Astrocyte (in vitro differentiated cells and primary cell): ENCODE measurements at regions not wholly inside any gene's neighbourhood (a gene's known extent, or its start where the extent isn't known, plus 50 kb on each side); places are given as distances from the start of the nearest gene placed in this dataset.

Source experiments
- CTCF ChIP-seq: IDR thresholded peaks from 2 replicates; pipeline ENCODE4 v1.5.1; 2011; ENCODE audit warnings: low read depth, mild to moderate bottlenecking, inconsistent platforms, low read length, moderate library complexity; ENCODE audit not compliant: insufficient read depth
- EZH2 ChIP-seq: IDR thresholded peaks from 2 replicates; pipeline ENCODE4 v1.6.1; 2012; ENCODE audit warnings: mild to moderate bottlenecking, low read length, inconsistent platforms; ENCODE audit not compliant: insufficient read depth

GRCh38 chrX:1909419-1910206 is 294.8 kb downstream of the ASMT start:
- TF ChIP-seq EZH2 (no peak), CTCF (no peak)
